SH-SY5Y (cell line): ENCODE measurements at regions not wholly inside any gene's neighbourhood (a gene's known extent, or its start where the extent isn't known, plus 50 kb on each side); places are given as distances from the start of the nearest gene placed in this dataset.

Source experiments
- GATA2 ChIP-seq: IDR thresholded peaks from 2 replicates; pipeline ENCODE4 v1.6.1; 2011; ENCODE audit warnings: mild to moderate bottlenecking, low read depth, low read length
- GATA3 ChIP-seq: IDR thresholded peaks from 2 replicates; pipeline ENCODE4 v1.6.1; 2011; ENCODE audit warnings: low read depth, mild to moderate bottlenecking, low read length, moderate library complexity

GRCh38 chr2:235419996-235420395, 73.8 kb upstream of the AGAP1 start:
- TF ChIP-seq GATA2 (no peak), GATA3 (no peak)
